ENCODE measurements at regions not wholly inside any gene's neighbourhood (a gene's known extent, or its start where the extent isn't known, plus 50 kb on each side); places are given as distances from the start of the nearest gene placed in this dataset.

- Histone ChIP-seq H3K27me3 (ENCODE audit: control insufficient read depth, insufficient read depth, low read length, poor library complexity, severe bottlenecking) (no peaks in the 10 kb centered on the region), H3K36me3 (ENCODE audit: control insufficient read depth, insufficient read depth, low read length) (no peaks in the 10 kb centered on the region), H3K9ac (ENCODE audit: extremely low read depth, low read length, poor library complexity, severe bottlenecking) (no peak overlapping the region), H3K9me3 (ENCODE audit: control insufficient read depth, low read length) (no peaks in the 10 kb centered on the region), H3K27ac (ENCODE audit: low read depth, low read length) (no peak overlapping the region), H3K4me3 (ENCODE audit: low read length) (no peak overlapping the region), H3K4me1 (ENCODE audit: control insufficient read depth, insufficient read depth, low read length) (no peaks in the 10 kb centered on the region)
- no peak for DNase-seq
- Mint-ChIP-seq H3K4me3 (no peak overlapping the region), H3K36me3 (ENCODE audit: low read depth) (no peaks in the 10 kb centered on the region), H3K9me3 (no peaks in the 10 kb centered on the region), H3K27ac (no peak overlapping the region), H3K27me3 (ENCODE audit: insufficient read depth) (no peaks in the 10 kb centered on the region), H3K4me1 (peaks cover 6% of the 10 kb centered on the region)
- no peak for TF ChIP-seq CTCF (conservative IDR thresholded peaks at IDR 0.05)
- whole genome bisulfite sequencing, 2 experiments (ENCODE audit: insufficient coverage in 1 of 2, insufficient read length in 1 of 2): 82 to 90% methylated on average over 2 of the region's 2 CpGs
Observed at GRCh38 chr2:163207693-163208370, 369.3 kb upstream of the KCNH7 start.

GRCh38 chr2:163205589-163206254 is 367.2 kb upstream of the KCNH7 start:
- Histone ChIP-seq H3K9ac (ENCODE audit: extremely low read depth, low read length, poor library complexity, severe bottlenecking) (no peak overlapping the region), H3K36me3 (ENCODE audit: control insufficient read depth, insufficient read depth, low read length) (no peaks in the 10 kb centered on the region), H3K9me3 (ENCODE audit: control insufficient read depth, low read length) (no peaks in the 10 kb centered on the region), H3K4me1 (ENCODE audit: control insufficient read depth, insufficient read depth, low read length) (no peaks in the 10 kb centered on the region), H3K4me3 (ENCODE audit: low read length) (no peak overlapping the region), H3K27ac (ENCODE audit: low read depth, low read length) (peak overlapping the region; percentile 5), H3K27me3 (ENCODE audit: control insufficient read depth, insufficient read depth, low read length, poor library complexity, severe bottlenecking) (no peaks in the 10 kb centered on the region)
- 59 to 76% methylated on average over 4 to 7 of the region's 7 CpGs for WGBS, 2 experiments (ENCODE audit: insufficient coverage in 1 of 2, insufficient read length in 1 of 2)
- Mint-ChIP-seq H3K9me3 (no peaks in the 10 kb centered on the region), H3K4me1 (peaks cover 6% of the 10 kb centered on the region), H3K27me3 (ENCODE audit: insufficient read depth) (no peaks in the 10 kb centered on the region), H3K27ac (no peak overlapping the region), H3K4me3 (no peak overlapping the region), H3K36me3 (ENCODE audit: low read depth) (no peaks in the 10 kb centered on the region)
- DNase-seq: no peak
- no peak for TF ChIP-seq CTCF (conservative IDR thresholded peaks at IDR 0.05)

GRCh38 chr2:163200741-163201140 is 362.2 kb upstream of the KCNH7 start:
- H3K27ac Mint-ChIP-seq: no peak overlapping the region
- no peak overlapping the region for H3K4me3 ChIP-seq (ENCODE audit: low read length)
- no peaks in the 10 kb centered on the region for H3K27me3 ChIP-seq (ENCODE audit: control insufficient read depth, insufficient read depth, low read length, poor library complexity, severe bottlenecking)
- H3K9me3 Mint-ChIP-seq: peaks cover 4% of the 10 kb centered on the region
- H3K9me3 ChIP-seq (ENCODE audit: control insufficient read depth, low read length): peaks cover 13% of the 10 kb centered on the region
- H3K4me1 ChIP-seq (ENCODE audit: control insufficient read depth, insufficient read depth, low read length): no peaks in the 10 kb centered on the region
- peaks cover 12% of the 10 kb centered on the region for H3K4me1 Mint-ChIP-seq
- H3K9ac ChIP-seq (ENCODE audit: extremely low read depth, low read length, poor library complexity, severe bottlenecking): no peak overlapping the region
- WGBS, 2 experiments (ENCODE audit: insufficient coverage in 1 of 2, insufficient read length in 1 of 2): 95 to 96% methylated on average over 3 to 4 of the region's 4 CpGs
- no peaks in the 10 kb centered on the region for H3K36me3 ChIP-seq (ENCODE audit: control insufficient read depth, insufficient read depth, low read length)
- DNase-seq: no peak
- no peak for TF ChIP-seq CTCF (conservative IDR thresholded peaks at IDR 0.05)
- no peaks in the 10 kb centered on the region for H3K36me3 Mint-ChIP-seq (ENCODE audit: low read depth)
- no peak overlapping the region for H3K4me3 Mint-ChIP-seq
- no peak overlapping the region for H3K27ac ChIP-seq (ENCODE audit: low read depth, low read length)
- no peaks in the 10 kb centered on the region for H3K27me3 Mint-ChIP-seq (ENCODE audit: insufficient read depth)

Measured in endodermal cell (in vitro differentiated cells).